IMR-90 (cell line): ENCODE measurements at regions not wholly inside any gene's neighbourhood (a gene's known extent, or its start where the extent isn't known, plus 50 kb on each side); places are given as distances from the start of the nearest gene placed in this dataset.

Experiments
- ATAC-seq: fragments of 200-7000 bp; cut with Tn5 transposase; 2 replicates; pipeline ENCODE4 v1.9.1; 2020; ENCODE audit warnings: low read depth, mild to moderate bottlenecking, moderate library complexity
- BruUV-seq: library from RNA; stranded (reverse); fragments of 400-500 nt; replicated peaks from 2 replicates; lab custom pipeline; 2021; lab: Mats Ljungman, UMichigan
- CTCF ChIA-PET: fragments of 300-600 bp; formaldehyde crosslinking; extraction: SDS; loops from one replicate; lab custom pipeline; 2021; ENCODE audit warnings: antibody characterized with exemption; lab: Yijun Ruan, JAX
- POLR2A ChIA-PET: fragments of 300-600 bp; sonication (Branson Sonifier 250); formaldehyde crosslinking; loops from one replicate; lab custom pipeline; 2022; ENCODE audit warnings: antibody characterized with exemption; ENCODE audit not compliant: unreplicated experiment; lab: Charles Lee
- DNase-seq: peaks from one replicate; pipeline ENCODE4 v3.0.0; 2013
- H2AFZ ChIP-seq: replicated peaks from 2 replicates; pipeline ENCODE3; 2013; ENCODE audit warnings: low read length, mild to moderate bottlenecking; ENCODE audit not compliant: poor library complexity
- H2AK5ac ChIP-seq: 2 replicates; pipeline ENCODE4 v1.6.1; 2013; ENCODE audit warnings: low read depth, low read length, inconsistent platforms
- H2AK9ac ChIP-seq: replicated peaks from 2 replicates; pipeline ENCODE3; 2013; ENCODE audit warnings: mild to moderate bottlenecking, low read depth, low read length, moderate library complexity; ENCODE audit not compliant: poor library complexity
- H2BK120ac ChIP-seq: 2 replicates; pipeline ENCODE4 v1.6.1; 2013; ENCODE audit warnings: low read depth, low read length, inconsistent platforms
- H2BK15ac ChIP-seq: 3 replicates; pipeline ENCODE4 v1.6.1; 2013; ENCODE audit warnings: low read depth, low read length, inconsistent platforms
- H2BK20ac ChIP-seq: 2 replicates; pipeline ENCODE4 v1.6.1; 2013; ENCODE audit warnings: low read depth, mild to moderate bottlenecking, inconsistent platforms, low read length, moderate library complexity
- H2BK5ac ChIP-seq: 2 replicates; pipeline ENCODE4 v1.6.1; 2013; ENCODE audit warnings: mild to moderate bottlenecking, low read depth, low read length, inconsistent platforms; ENCODE audit not compliant: poor library complexity, severe bottlenecking
- H3K14ac ChIP-seq: replicated peaks from 2 replicates; pipeline ENCODE4 v1.6.1; 2013; ENCODE audit warnings: low read depth, low read length, inconsistent platforms
- H3K18ac ChIP-seq: 2 replicates; pipeline ENCODE4 v1.6.1; 2013; ENCODE audit warnings: low read depth, low read length, control low read depth
- H3K23ac ChIP-seq: 2 replicates; pipeline ENCODE4 v1.6.1; 2013; ENCODE audit warnings: low read depth, low read length, inconsistent platforms
- H3K27ac ChIP-seq: 2 replicates; pipeline ENCODE4 v1.5.1; 2013; ENCODE audit warnings: mild to moderate bottlenecking, control low read depth, low read length; ENCODE audit not compliant: insufficient read depth
- H3K27me3 ChIP-seq: 2 replicates; pipeline ENCODE4 v1.6.1; 2013; ENCODE audit warnings: low read length; ENCODE audit not compliant: control insufficient read depth, insufficient read depth
- H3K36me3 ChIP-seq: 2 replicates; pipeline ENCODE4 v1.6.1; 2013; ENCODE audit warnings: low read length, mixed read lengths; ENCODE audit not compliant: control insufficient read depth, insufficient read depth
- H3K4ac ChIP-seq: 2 replicates; pipeline ENCODE4 v1.6.1; 2013; ENCODE audit warnings: low read depth, low read length, inconsistent platforms
- H3K4me1 ChIP-seq: 2 replicates; pipeline ENCODE4 v1.6.1; 2013; ENCODE audit warnings: low read length, mixed read lengths; ENCODE audit not compliant: control insufficient read depth, insufficient read depth
- H3K4me2 ChIP-seq: 2 replicates; pipeline ENCODE4 v1.6.1; 2013; ENCODE audit warnings: low read depth, mild to moderate bottlenecking, control low read depth, low read length, moderate library complexity
- H3K4me3 ChIP-seq: 2 replicates; pipeline ENCODE4 v1.5.1; 2013; ENCODE audit warnings: low read depth, mild to moderate bottlenecking, control low read depth, low read length, moderate library complexity; ENCODE audit not compliant: insufficient read depth
- H3K56ac ChIP-seq: 2 replicates; pipeline ENCODE4 v1.6.1; 2013; ENCODE audit warnings: low read length, inconsistent platforms; ENCODE audit not compliant: insufficient read depth; ENCODE audit errors: extremely low read depth
- H3K79me1 ChIP-seq, 2 experiments: 2 replicates each; pipeline ENCODE4 v1.6.1; 2013; ENCODE audit warnings: low read length in 2 of 2, inconsistent platforms in 1 of 2, low read depth in 1 of 2
- H3K9ac ChIP-seq: 2 replicates; pipeline ENCODE4 v1.6.1; 2013; ENCODE audit warnings: low read depth, low read length, control low read depth
- H3K9me1 ChIP-seq: 2 replicates; pipeline ENCODE4 v1.6.1; 2013; ENCODE audit warnings: low read length, inconsistent platforms; ENCODE audit not compliant: insufficient read depth
- H3K9me3 ChIP-seq: 2 replicates; pipeline ENCODE4 v1.6.1; 2013; ENCODE audit warnings: low read length; ENCODE audit not compliant: control insufficient read depth, insufficient read depth
- H4K20me1 ChIP-seq: 2 replicates; pipeline ENCODE4 v1.6.1; 2013; ENCODE audit warnings: low read length, inconsistent platforms; ENCODE audit not compliant: insufficient read depth
- H4K5ac ChIP-seq: 2 replicates; pipeline ENCODE4 v1.6.1; 2013; ENCODE audit warnings: mild to moderate bottlenecking, low read depth, low read length, control low read depth
- H4K8ac ChIP-seq, 2 experiments: 2 replicates each; pipeline ENCODE4 v1.6.1; 2013; ENCODE audit warnings: low read depth in 2 of 2, low read length in 2 of 2, control low read depth in 1 of 2, inconsistent platforms in 1 of 2
- H4K91ac ChIP-seq: 2 replicates; pipeline ENCODE4 v1.6.1; 2013; ENCODE audit warnings: low read depth, low read length, inconsistent platforms; ENCODE audit not compliant: insufficient read depth
- CHD1 ChIP-seq: IDR thresholded peaks from 2 replicates; pipeline ENCODE4 v1.6.1; 2012; ENCODE audit warnings: low read depth, low read length, improper control_type of control experiment
- POLR2A ChIP-seq: IDR thresholded peaks from 2 replicates; pipeline ENCODE4 v1.6.1; 2012; ENCODE audit warnings: mild to moderate bottlenecking, low read depth, low read length
- WGBS, 2 experiments: methylation state at CpG; one replicate each; pipeline versions ENCODE4 v1.1.5 to v1.1.7; 2013; ENCODE audit warnings: missing lambda C conversion rate in 2 of 2; ENCODE audit not compliant: insufficient read length in 1 of 2; ENCODE audit errors: extremely low coverage in 2 of 2; 5-methylcytosine and 5-hydroxymethylcytosine counted together
- dilution Hi-C: fragments of 300-500 bp; cut with HindIII; formaldehyde crosslinking; loops from one replicate; pipeline ENCODE4 v1.14.3; 2018; ENCODE audit warnings: low sequenced_read_pairs; ENCODE audit not compliant: unreplicated experiment
- in situ Hi-C: fragments of 300-500 bp; cut with MboI; formaldehyde crosslinking; loops from 3 replicates; pipeline ENCODE4 v1.14.3; 2019; ENCODE audit warnings: low sequenced_read_pairs, inconsistent platforms, mixed read lengths
- intact Hi-C: fragments of 100-400 bp; cut with micrococcal nuclease; formaldehyde crosslinking; loops from 2 replicates; pipeline ENCODE4 v1.10.0; 2022

- no peak overlapping the region for H3K23ac ChIP-seq
- H3K27ac ChIP-seq, result no peak overlapping the region
- no peak overlapping the region for H2AFZ ChIP-seq
- H2BK20ac ChIP-seq, result no peak overlapping the region
- H3K4me3 ChIP-seq, result no peak overlapping the region
- no peak overlapping the region for H3K14ac ChIP-seq
- H4K8ac ChIP-seq, result no peak overlapping the region
- H3K4me1 ChIP-seq, result peaks cover 4% of the 10 kb centered on the region; the same call in 1 of the 2 replicates
- ChIA-PET POLR2A (no interaction called here), CTCF (no interaction called here)
- H2AK9ac ChIP-seq, result no peak overlapping the region
- in situ Hi-C loops (no loop called here), intact Hi-C loops (no loop called here), dilution Hi-C loops (no loop called here)
- no peaks in the 10 kb centered on the region for H3K79me1 ChIP-seq
- peaks cover 4% of the 10 kb centered on the region for H3K27me3 ChIP-seq
- no peaks in the 10 kb centered on the region for H4K20me1 ChIP-seq
- no peak overlapping the region for H3K9ac ChIP-seq
- no peak overlapping the region for H3K56ac ChIP-seq
- BruUV-seq, result no TSS peak
- no peak overlapping the region for H3K4me2 ChIP-seq
- no peak overlapping the region for H4K5ac ChIP-seq
- no peak overlapping the region for H2AK5ac ChIP-seq
- no peak overlapping the region for H2BK5ac ChIP-seq
- TF ChIP-seq POLR2A (no peak), CHD1 (no peak)
- H2BK15ac ChIP-seq, result no peak overlapping the region; the same call in 2 of the 3 replicates
- no peaks in the 10 kb centered on the region for H3K36me3 ChIP-seq
- DNase-seq (no peak), ATAC-seq (no peak)
- no peak overlapping the region for H4K91ac ChIP-seq
- H3K9me1 ChIP-seq, result peaks cover 3% of the 10 kb centered on the region; the same call in 1 of the 2 replicates
- no peak overlapping the region; the same call in 1 of the 2 replicates for H3K4ac ChIP-seq
- H3K18ac ChIP-seq, result no peak overlapping the region
- no peaks in the 10 kb centered on the region for H3K9me3 ChIP-seq
- no peak overlapping the region for H2BK120ac ChIP-seq
- WGBS, 2 experiments, result no CpG with 5 or more reads among the region's 3 CpGs
Observed at GRCh38 chr2:8314063-8314462, 367.8 kb upstream of the ID2 start.
